Tibial artery (tissue), 4 donors: ENCODE measurements at regions not wholly inside any gene's neighbourhood (a gene's known extent, or its start where the extent isn't known, plus 50 kb on each side); places are given as distances from the start of the nearest gene placed in this dataset.

Experiments
- DNase-seq, 2 donors: peaks; one replicate each; pipeline ENCODE4 v3.0.0-alpha.2; 2019
- H3K27ac ChIP-seq, 2 donors: fragments of 200-600 bp; sonication (generic) in 1 of 2; 1 replicate in 1 of 2; 2 replicates in 1 of 2; pipeline ENCODE4 v1.5.1; 2018 to 2019; ENCODE audit warnings: mild to moderate bottlenecking in 1 of 2
- H3K27me3 ChIP-seq, 2 donors: fragments of 200-600 bp; sonication (generic) in 1 of 2; one replicate each; pipeline versions ENCODE4 v1.5.1 to v1.6.0; 2016 to 2019
- H3K36me3 ChIP-seq, 3 donors: fragments of 200-600 bp; sonication (generic) in 2 of 3; one replicate each; pipeline ENCODE4 v1.5.1; 2016 to 2019; ENCODE audit warnings: mild to moderate bottlenecking in 2 of 3
- H3K4me1 ChIP-seq, 4 donors: fragments of 200-600 bp; sonication (generic) in 2 of 4; 1 replicate in 3 of 4; 2 replicates in 1 of 4; pipeline ENCODE4 v1.5.1; 2016 to 2019
- H3K4me3 ChIP-seq, 2 donors: fragments of 200-600 bp; sonication (generic) in 1 of 2; 1 replicate in 1 of 2; 2 replicates in 1 of 2; pipeline ENCODE4 v1.5.1; 2018 to 2019; ENCODE audit warnings: mild to moderate bottlenecking in 2 of 2
- H3K9me3 ChIP-seq, 3 donors: fragments of 200-600 bp; sonication (generic) in 1 of 3; one replicate each; pipeline ENCODE4 v1.5.1; 2016 to 2019
- intact Hi-C: fragments of 100-400 bp; cut with DNase I; formaldehyde crosslinking; loops from one replicate; pipeline ENCODE4 v1.15.0; 2023; ENCODE audit warnings: low total_unique reads
- TF ChIP-seq, protein P1 (sequence below), 2 experiments: fragments of 200-600 bp in 1 of 2; fragments of 450-650 bp in 1 of 2; IDR thresholded peaks; one replicate each; pipeline ENCODE4 v1.5.1; 2017 to 2019; ENCODE audit warnings: antibody characterized with exemption in 2 of 2, mild to moderate bottlenecking in 1 of 2, moderate library complexity in 1 of 2

DNA sequence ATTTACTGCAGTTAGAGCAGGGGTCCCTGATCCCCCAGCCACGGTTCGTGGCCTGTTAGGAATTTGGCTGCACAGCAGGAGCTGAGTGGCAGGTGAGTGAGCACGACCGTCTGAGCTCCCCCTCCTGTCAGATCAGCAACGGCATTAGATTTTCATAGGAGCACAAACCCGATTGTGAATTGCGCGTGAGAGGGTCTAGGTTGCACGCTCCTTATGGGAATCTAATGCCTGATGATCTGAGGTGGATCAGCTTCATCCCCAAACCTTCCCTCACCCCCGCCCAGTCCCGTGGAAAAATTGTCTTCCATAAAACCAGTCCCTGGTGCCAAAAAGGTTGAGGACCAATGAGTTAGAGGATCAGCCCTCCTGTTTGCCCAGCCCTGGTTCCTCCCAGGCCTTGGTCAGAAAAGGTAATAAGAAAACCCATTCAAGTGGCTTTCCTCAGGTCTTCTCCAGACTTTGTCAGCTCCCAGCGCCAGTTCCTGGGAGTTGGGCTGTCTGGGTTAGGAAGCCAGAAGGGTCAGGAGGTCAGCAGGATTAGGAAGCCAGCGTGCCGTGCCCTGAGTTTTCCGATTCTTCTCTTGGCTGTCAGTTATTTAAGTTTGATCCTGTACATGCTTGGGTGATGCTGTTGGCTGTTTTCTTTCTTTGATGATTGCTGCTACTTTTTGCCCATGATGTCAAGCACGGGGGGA is 139.9 kb upstream of the PMEPA1 start:
- no peak overlapping the region for H3K4me3 ChIP-seq
- DNase-seq = no peak
- no peaks in the 10 kb centered on the region for H3K36me3 ChIP-seq
- H3K27me3 ChIP-seq = no peaks in the 10 kb centered on the region
- TF ChIP-seq, protein P1, sequence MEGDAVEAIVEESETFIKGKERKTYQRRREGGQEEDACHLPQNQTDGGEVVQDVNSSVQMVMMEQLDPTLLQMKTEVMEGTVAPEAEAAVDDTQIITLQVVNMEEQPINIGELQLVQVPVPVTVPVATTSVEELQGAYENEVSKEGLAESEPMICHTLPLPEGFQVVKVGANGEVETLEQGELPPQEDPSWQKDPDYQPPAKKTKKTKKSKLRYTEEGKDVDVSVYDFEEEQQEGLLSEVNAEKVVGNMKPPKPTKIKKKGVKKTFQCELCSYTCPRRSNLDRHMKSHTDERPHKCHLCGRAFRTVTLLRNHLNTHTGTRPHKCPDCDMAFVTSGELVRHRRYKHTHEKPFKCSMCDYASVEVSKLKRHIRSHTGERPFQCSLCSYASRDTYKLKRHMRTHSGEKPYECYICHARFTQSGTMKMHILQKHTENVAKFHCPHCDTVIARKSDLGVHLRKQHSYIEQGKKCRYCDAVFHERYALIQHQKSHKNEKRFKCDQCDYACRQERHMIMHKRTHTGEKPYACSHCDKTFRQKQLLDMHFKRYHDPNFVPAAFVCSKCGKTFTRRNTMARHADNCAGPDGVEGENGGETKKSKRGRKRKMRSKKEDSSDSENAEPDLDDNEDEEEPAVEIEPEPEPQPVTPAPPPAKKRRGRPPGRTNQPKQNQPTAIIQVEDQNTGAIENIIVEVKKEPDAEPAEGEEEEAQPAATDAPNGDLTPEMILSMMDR (IDR thresholded peaks at IDR 0.05) = no peak
- no peaks in the 10 kb centered on the region for H3K9me3 ChIP-seq
- no peak overlapping the region for H3K27ac ChIP-seq
- intact Hi-C loops = no loop called here
- H3K4me1 ChIP-seq = no peaks in the 10 kb centered on the region

DNA sequence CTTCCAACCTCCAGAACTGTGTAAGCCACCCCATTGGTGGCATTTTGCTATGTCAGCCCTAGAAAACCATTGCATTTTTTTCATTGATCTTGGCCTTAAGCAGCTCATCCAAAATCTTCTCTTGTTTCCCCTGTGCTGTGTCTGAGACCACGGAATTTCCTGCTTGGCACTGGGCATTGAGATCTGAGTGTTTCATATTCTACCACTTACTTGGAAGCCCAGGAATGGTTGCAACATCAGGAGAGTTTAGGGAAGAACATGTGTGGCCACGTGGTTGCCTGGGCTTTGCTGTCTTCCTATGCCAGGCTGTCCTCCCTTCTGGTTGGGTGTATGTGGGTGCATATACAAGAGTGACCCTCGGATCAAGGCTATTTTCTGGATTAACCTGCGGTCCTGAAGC is 139.3 kb upstream of the PMEPA1 start:
- TF ChIP-seq, protein P1 (IDR thresholded peaks at IDR 0.05) = no peak
- no peak for DNase-seq
- H3K27ac ChIP-seq = no peak overlapping the region
- no peaks in the 10 kb centered on the region for H3K36me3 ChIP-seq
- H3K9me3 ChIP-seq = no peaks in the 10 kb centered on the region
- H3K27me3 ChIP-seq = no peaks in the 10 kb centered on the region
- intact Hi-C loops = no loop called here
- no peaks in the 10 kb centered on the region for H3K4me1 ChIP-seq
- no peak overlapping the region for H3K4me3 ChIP-seq

DNA sequence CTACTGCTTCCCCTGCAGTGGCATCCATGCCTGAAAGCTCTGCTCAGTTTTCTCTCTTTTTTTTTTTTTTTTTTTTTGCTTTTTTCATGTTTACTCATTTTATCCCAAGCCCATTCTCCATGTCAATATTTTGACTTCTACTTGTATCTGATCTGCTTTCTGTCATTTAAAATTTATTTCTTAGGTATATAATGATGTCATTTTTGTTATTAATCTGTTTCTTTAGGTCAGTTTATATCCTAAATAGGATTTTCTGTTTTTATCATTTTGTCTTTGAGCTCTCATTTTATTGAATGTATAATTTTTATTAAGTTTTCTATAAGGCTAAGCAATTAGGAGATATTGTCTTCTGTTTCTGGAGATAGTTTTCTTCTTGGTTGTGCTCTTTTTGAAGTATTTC is 138.5 kb upstream of the PMEPA1 start:
- Histone ChIP-seq H3K36me3 (no peaks in the 10 kb centered on the region), H3K27ac (no peak overlapping the region), H3K9me3 (no peaks in the 10 kb centered on the region), H3K4me1 (no peaks in the 10 kb centered on the region), H3K27me3 (no peaks in the 10 kb centered on the region), H3K4me3 (no peak overlapping the region)
- intact Hi-C loops = no loop called here
- TF ChIP-seq, protein P1 (IDR thresholded peaks at IDR 0.05) = no peak
- no peak for DNase-seq

DNA sequence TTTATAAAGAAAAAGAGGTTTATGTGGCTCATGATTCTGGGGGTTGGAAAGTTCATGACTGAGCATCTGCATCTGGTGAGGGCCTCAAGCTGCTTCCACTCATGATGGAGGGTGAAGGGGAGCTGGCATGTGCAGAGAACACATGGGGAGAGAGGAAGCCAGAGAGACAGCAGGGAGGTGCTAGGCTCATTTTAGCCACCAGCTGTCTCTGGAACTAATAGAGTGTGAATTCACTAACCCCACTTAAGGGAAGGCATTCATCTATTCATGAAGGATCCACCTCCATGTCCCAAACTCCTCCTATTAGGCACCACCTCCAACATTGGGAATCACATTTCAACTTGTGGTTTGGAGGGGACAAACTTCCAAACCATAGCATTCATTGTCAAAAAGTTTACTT is 137.3 kb upstream of the PMEPA1 start:
- intact Hi-C loops = no loop called here
- no peaks in the 10 kb centered on the region for H3K9me3 ChIP-seq
- no peak for DNase-seq
- H3K4me3 ChIP-seq = no peak overlapping the region
- H3K27ac ChIP-seq = no peak overlapping the region
- TF ChIP-seq, protein P1 (IDR thresholded peaks at IDR 0.05) = no peak
- H3K27me3 ChIP-seq = no peaks in the 10 kb centered on the region
- H3K36me3 ChIP-seq = no peaks in the 10 kb centered on the region
- H3K4me1 ChIP-seq = no peaks in the 10 kb centered on the region

DNA sequence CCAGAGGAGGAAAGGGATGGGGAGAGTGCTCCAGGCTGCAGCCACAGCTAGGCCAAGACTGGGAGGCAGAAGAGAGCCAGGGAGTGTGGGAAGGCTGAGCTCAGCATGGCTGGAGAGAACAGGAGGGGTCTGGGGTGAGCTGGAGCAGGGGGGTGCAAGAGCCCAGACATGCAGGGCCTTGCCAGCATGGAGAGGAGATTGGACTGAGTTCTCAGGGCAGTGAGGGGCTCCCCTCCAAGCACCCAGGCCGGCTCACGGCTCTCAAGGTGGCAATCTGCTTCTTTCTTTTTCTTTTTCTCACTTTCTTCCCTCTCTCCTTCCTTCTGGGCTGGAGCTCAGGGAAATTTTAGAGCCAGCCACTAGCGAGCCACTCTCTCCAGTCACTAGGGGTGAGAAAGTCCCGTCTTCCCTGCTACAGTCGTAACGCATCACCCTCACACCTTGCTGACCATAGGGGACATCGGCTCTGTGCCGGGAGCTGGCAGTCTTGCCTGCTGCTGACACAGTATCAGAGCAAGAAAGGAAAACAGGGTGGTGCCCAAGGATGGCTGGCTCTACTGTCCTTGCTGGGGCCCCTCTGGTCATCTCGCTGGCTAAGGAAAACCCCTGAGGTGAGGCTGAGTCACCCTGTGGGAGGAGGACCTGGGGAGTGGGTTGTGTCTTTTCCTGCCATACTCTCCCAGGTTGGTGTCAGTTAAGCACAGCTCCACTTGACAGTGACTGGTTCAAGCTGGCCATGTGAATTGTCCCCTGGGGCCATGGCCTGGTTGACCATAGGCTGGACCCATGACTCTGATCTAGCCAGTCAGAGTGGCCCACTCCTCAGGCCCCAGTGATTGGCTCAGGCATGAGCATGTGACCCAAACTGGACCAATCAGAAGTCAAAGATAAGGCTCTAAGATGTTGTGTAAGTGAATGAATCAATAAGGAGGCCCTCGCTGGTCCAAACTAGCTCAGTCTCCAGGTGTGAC is 135.1 kb upstream of the PMEPA1 start:
- TF ChIP-seq, protein P1 (IDR thresholded peaks at IDR 0.05) = no peak
- H3K4me1 ChIP-seq = no peaks in the 10 kb centered on the region
- H3K27me3 ChIP-seq = no peaks in the 10 kb centered on the region
- no peak overlapping the region for H3K4me3 ChIP-seq
- no peak for DNase-seq
- H3K27ac ChIP-seq = no peak overlapping the region
- intact Hi-C loops = no loop called here
- H3K9me3 ChIP-seq = no peaks in the 10 kb centered on the region
- no peaks in the 10 kb centered on the region for H3K36me3 ChIP-seq
